HK-2 (cell line): ENCODE measurements at regions not wholly inside any gene's neighbourhood (a gene's known extent, or its start where the extent isn't known, plus 50 kb on each side); places are given as distances from the start of the nearest gene placed in this dataset.
A peak's percentile ranks its signal among the peaks of the same experiment; 100 is the strongest.

Experiments used
- DNase-seq: peaks from one replicate; pipeline ENCODE4 v3.0.0-alpha.2; 2018; ENCODE audit not compliant: unreplicated experiment

DNA sequence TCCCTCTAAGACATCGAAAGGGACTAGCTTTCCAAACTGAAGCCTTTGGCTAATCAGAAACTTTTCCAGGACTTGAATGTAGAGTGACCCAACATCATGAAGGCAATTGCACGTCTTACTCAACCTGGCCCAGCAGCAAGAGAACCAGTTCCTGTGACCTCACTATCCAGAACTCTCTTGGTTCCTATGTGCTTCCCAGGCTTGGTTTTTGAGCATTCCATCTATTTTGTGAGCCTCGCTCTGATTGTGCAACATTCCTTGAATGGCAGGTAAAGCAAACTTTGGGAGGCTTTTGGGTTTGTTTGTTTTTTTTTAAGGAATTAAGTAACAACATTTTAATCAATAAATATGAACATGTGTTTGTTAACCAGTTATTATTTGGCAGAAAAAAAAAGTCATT is 183.6 kb upstream of the EGLN3 start:
- no peak for DNase-seq

DNA sequence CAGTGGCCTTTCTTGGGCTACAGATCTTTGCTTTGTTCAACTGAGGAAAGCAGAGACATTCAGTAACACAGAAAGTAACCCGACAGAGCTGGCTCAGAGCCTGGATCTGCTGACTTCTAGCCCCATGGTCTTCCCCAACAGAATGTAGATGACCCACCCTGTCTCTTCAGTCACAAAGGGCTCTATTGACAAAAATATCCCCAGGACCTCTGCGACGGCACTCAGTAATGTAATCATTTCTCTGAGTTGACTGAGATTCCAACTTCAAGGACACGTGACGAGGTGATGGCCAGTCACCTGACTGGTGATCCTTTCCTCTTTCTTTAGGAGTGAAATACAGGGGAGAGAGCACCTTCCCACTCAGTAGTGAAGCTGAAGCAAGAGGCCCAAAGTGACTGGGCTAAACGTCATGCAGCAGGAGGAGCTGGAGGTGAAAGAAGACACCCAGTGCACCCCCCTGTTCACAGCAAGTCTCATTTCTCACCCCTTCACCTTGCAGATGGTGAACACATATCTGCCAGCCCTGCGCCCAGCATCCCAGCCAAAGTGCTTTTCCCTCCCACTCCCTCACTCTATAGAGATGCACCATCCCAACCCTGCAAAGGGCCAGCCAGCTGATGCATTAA is 179.2 kb upstream of the EGLN3 start:
- DNase-seq, result no peak

DNA sequence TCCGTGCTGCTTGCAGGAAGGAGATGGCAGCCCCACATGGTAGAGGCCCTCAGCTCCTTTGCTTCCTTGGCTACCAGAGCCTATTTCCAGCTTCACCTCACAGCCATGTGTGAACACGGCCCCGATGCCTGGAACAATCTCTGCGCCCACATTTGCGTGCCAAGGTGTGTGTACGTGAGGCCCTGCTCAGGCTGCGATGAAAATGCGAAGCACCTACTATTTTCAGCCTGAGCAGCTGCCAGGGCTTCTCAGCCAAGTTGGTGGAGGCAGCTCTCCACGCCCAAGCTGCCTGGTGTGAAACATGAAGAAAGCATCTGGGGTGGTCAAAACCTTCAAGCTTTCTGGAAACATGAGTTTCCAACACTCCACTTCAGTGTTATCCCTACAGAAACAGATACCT is 177.8 kb upstream of the EGLN3 start:
- no peak for DNase-seq

DNA sequence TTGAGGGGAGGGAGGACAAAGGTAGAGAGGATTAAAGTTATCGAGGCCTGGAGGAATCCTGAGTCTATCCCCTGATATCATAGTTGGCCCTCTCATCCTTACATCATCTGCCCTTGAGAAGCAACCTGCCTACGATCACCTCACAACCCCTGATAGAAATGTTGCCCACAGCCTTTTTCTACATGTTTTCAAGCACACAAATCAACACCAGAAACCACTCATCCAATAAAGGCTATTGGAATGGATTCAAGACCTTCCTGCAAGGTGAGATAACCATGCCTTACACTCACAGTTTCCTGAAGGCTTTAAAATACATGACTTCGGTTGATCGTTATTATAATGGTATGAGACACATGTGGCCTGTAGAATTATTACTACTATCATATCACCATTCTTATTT is 175.7 kb upstream of the EGLN3 start:
- no peak for DNase-seq

DNA sequence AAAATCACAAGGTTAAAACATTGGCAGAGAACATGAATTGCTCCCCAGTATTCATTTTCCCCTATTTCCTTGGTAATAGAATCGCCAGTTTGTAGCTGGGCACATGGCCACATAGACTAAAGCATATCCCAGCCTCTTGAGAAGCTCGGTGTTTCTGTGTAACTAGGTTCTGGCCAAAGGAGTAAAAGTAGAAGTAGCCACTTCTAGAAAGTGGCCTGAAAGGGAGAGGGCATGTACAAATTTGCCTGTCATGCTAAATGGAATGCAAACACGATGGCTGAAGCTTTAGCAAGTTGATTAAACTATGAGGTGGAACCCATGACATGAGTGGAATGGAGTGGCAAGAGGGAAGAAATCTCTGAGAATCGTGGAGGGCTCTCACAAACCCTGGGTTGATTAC is 173.7 kb upstream of the EGLN3 start:
- no peak for DNase-seq

DNA sequence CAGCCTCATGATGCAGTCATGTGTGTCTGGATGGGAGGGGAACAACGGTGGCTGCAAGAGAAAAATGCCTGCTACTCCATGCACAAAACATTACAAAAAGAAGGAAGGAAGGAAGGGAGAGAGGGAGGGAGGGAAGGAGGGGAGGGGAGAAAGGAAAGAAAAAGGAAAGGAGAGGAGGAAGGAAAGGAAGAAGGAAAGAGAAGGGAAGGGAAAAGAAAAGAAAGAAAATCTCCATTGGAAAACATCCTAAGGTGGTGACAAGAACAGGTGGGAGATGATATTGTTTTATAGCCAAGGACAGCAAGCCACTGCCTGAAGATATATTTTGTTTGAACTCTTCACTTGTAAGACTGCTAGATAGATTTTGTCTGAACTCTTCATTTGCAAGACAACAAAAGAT is 171.8 kb upstream of the EGLN3 start:
- DNase-seq, result no peak

DNA sequence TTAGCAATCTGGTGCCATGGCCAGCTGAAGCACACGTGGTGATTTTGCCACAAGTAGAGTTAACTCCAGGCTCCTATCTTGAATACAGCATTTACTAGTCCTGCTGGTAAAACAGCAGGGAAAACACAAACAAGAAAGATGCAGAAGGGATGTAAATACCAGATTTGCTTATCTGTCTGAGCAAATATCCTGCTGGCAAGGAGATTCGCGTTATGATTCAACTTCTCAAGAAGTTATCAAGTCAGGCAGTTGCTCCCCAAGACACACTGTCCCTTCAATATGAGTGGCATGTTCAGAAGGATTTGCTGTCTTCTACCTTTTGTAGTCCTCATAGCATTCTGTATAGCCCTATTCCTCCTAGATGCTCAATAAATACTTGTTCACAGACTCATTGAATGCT is 171.2 kb upstream of the EGLN3 start:
- DNase-seq, result no peak

DNA sequence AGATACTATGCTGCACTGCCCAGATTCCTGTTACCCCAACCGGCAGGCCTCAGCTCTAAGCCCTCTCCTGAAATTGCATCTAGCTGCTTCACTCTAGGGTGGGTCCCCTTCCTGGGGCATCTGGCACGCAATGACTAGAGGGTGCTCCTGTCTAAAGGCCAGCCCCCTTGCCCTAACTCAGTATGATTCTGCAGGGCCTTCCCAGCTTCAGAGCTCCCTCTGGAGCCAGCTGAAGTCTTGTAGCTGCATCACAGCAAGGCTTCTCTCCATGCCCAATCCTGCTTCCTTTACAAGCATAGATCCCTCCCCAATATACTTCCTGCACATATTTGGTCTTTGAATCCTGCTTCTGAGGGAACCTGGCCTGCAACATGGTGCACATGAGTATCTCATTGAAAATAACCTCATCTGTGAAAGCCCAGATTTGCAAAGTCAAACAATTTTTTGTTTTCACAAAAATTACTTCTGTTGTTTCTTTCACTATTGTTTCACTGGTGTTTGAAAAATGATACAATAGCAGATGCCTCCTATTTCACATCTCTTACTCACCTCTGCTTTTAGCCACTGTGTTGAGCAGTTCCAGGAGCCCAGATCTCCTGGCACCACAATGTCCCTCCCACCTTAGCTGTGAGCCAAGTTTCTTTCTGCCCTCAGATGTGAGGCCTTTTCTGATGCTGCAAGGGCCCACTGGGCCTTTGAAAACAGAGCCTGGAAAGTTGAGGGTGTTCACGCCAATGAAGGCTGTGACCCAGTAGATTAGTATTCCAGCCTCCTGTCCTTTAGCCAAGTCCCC is 169.5 kb upstream of the EGLN3 start:
- no peak for DNase-seq

DNA sequence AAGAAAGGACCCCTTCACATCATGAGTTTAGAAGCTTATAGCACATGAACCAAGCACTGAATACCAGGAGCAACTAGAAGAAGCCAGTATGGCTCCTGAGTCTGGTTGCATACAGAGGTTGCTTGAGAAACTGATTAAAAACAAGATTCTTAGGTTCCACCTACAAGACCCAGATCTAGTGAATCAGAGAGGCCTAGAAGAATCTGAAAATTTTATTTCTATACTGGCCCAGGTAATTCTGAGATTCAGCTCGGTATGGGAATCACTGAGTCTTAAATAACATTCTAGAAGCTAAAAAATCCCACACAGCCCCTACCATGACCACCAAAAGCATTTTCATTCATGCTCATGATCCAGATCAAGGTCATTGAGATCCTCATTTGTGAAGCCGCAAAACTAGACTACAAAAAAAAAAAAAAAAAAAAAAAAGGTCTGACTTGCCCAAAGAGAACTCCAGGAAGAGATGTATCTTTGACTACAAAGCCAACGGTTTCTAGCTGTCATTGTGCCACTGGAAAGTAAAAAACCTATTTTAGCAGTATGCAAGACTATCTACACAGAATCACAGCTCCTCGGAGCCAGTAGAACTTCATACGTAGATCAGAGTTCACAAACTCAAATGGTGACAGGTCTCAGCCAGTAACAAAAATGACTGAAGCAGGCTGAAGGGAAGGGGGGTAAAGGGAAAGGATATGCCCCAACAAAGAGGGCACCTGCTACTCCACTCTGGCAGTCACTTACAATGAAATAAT is 168.4 kb upstream of the EGLN3 start:
- DNase-seq, result no peak

DNA sequence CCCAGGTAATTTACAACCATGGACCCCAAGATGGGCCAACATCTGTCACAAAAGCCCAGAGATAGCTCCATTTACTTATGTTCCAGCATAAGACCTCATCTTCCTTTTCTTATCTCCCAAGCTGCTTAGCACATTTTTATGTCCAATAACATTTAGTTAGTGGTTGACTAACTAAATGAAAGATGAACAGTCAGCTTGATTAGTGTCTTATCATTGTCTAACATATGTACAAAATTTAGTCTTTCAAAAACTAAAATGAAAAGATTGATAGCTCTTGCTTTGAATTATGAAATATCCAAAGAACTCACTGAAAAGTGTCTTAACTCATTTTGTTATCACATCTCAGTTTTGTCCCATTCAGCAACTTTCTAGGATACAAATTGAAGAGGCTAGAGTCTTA is 163.1 kb upstream of the EGLN3 start:
- no peak for DNase-seq

DNA sequence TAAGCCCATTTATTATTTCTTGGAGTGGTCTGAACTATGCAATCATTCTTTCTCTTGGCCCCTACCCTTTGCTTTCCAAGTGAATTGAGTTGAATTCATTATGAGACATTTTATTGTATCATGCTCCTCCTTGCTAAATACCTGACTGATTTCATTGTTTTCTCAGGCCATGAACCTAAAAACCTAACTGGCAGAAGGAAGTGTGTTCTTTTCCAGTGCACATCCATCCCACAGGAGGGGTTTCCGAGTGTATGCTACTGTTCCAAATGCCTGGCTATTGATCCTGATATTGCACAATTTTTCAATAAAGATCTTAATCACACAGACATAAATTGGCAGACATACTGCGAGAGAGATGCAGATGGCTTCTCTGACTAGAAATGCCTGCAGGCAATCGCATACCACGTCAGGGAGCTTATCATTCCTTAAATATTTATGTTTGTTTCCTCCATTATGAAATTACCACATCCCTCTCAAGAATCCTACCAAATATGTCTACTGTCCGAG is 162.2 kb upstream of the EGLN3 start:
- no peak for DNase-seq

DNA sequence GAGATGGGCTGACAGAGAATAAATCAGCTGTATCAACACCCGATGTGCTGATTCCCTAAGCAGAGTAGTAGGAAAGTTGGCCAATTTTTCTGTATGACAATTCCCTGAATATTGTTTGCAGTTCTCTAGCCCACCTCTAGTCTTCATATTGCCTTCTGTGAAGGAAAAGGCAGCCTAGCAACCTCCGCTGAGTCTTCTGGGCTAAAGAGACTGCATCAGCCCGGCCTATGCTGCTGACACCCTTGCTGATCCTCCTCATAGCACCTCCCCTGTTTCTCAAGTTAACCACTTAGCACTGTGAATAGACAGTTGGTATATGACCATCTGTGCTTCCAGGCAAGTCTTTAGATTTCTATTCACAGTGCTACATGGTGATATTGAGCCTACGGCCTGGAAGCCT is 161.1 kb upstream of the EGLN3 start:
- DNase-seq, result no peak

DNA sequence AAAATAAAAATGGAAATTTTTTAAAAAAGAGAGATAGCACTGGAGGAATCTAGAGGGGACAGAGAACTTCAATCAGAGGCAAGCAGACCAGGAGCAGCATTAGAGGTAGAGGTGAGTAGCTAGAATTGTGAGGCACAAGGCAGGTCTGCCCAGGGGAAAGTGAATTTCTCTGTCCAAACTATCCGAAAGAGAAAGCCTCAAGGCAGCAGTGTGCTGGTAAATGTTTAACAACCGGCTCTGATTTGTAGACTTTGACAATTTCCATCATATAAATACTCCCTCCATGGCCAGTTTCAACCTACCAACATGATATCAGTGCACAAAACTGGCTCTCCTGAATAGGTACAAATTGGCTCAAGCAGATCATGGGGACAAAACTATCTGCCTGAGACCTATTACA is 160.6 kb upstream of the EGLN3 start:
- DNase-seq, result no peak

DNA sequence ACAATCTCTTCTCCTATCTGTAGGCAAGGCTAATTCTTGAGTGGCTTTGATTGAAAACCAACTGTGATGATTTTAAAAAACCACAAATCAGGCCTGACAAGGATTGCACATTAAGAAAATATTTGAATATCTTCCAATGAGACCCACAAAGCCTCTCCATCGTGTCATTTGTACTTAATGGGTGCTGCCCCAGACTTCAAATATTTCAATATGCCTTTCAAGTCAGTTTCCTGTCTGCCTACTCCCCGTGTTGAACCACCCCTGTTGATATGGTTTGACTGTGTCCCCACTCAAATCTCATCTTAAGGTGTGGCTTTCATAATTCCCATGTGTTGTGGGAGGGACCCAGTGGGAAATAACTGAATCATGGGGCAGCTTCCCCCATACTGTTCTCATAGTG is 159.7 kb upstream of the EGLN3 start:
- no peak for DNase-seq

DNA sequence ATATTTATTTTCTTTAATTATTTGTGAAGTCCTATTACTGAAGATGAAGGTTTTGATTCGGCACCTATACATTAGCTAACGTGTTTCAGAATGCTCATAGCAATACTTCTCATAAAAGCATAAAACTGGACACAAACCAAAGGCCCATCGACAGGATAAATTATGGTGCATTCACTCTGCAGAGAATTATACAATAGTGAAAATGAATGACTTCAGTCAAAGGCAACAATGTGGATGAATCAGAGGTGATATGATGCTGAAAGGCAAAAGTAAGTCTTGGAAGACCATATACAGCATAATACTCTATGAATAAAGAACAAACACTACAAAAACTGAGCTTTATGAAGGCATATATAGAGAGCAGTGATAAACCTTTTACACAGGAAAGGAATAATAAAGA is 156.6 kb upstream of the EGLN3 start:
- no peak for DNase-seq

DNA sequence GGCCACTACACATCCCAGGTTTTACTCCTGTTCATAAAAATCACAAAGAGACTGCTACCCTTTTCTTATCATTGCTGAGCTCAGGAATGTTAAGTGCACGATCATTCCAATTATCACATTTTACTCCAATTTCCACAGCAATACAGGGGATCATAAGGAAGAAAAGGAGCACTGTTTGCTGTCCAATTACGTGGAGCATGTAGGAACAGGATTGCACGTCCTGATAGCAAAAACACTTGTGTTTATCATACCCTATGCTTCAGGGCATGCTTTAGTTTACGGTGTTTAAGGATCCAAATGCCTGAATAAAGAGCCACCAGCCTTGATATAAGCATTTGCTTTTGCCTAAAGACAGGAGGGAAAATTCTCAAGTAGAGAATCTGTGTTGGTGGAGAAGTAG is 155.4 kb upstream of the EGLN3 start:
- no peak for DNase-seq

DNA sequence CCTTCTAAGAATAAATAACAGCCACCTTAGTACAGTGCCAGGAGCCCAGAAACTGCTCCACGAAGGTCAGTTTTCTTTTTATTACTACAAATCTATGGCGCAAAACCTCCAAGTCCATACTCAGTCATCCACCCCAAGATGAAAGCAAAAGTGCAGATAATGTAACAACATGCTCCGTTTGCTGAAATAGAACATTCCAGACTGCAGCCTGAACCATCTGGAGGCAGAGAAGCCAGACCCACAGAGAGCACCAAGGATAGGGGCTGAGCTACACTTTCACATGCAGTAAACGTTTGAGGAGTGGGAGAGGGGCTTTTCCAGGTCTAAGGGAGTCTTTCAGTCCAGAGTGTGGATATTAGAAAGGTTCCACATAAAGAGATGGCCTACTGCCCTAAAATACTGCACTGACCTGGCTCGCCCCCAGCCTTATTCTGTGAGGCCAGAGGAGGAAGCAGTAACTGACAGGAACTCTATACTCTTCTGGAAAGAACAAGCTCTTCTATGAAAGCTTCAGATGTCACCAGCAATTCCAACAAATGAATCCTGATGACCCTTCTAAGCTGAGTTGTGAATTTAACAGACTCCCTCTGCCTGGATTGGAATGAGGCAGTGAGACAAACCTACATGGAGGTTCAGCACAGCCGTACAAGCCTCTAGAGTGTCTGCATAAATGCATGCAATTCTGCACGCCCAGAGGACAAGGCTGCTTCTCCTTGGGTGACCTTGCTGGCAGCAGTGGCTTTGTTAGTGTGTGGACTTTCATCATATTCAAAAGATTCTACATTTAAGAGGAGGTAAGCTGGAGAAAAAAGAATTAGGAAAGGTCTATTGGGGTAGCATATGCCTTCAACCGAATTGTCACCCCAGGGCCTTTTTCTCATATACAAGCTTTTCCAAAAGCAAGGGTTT is 153.9 kb upstream of the EGLN3 start:
- DNase-seq, result no peak

DNA sequence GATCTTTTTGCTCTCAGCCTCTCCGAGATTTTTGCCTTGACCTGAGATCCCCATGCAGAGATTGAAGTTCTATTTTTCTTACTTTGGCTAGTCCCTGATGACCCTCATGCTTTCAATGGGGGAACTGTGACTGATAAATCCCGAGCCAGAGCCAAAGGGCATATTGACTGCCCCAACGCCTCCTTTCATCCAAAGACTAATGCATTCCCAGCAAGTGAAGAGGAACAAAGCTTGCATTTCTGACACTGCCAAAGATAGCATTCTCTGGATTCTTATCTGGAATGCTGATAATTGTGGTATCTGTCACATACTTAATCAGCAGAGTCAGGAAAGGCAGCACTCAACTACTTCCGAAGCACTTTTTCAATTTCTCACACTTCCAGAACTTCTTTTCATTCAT is 152.3 kb upstream of the EGLN3 start:
- DNase-seq, result no peak

DNA sequence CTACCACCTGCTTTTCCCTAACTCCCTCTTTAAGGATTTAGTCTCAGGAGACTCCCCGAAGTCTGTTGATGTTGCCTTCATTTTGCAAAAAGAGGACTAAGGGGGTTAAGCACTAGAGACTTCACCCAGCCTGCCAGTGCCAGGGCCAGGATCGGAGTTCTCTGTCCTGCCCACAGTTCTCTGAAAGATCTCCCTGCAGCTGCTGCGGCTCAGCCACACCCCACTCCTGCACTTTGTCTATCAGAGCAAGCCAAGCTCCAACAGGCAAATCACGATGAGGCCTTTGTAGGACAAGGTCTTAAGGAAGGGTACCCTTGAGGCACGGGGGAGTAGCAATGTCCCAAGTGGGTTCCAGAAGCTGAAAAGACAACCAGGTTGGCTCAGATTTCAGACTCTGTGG is 148.8 kb upstream of the EGLN3 start:
- no peak for DNase-seq

DNA sequence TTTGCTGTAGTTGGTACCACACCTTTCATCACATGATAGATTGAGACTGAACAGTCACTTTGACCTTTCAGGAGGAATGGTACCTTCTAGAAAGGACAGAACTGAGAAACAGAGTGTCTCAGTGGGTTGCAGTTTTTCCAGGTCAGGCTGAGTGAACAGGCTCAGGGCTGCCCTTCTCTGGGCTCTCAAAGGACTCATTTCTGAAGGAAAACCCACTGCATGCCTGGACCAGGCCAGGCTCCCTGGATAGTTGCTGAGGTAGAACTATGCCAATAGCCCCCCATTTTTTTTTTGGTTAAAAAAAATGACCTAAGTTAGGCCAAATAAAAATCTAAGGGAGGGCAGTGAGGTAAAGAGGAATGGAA is 148.1 kb upstream of the EGLN3 start:
- no peak for DNase-seq

DNA sequence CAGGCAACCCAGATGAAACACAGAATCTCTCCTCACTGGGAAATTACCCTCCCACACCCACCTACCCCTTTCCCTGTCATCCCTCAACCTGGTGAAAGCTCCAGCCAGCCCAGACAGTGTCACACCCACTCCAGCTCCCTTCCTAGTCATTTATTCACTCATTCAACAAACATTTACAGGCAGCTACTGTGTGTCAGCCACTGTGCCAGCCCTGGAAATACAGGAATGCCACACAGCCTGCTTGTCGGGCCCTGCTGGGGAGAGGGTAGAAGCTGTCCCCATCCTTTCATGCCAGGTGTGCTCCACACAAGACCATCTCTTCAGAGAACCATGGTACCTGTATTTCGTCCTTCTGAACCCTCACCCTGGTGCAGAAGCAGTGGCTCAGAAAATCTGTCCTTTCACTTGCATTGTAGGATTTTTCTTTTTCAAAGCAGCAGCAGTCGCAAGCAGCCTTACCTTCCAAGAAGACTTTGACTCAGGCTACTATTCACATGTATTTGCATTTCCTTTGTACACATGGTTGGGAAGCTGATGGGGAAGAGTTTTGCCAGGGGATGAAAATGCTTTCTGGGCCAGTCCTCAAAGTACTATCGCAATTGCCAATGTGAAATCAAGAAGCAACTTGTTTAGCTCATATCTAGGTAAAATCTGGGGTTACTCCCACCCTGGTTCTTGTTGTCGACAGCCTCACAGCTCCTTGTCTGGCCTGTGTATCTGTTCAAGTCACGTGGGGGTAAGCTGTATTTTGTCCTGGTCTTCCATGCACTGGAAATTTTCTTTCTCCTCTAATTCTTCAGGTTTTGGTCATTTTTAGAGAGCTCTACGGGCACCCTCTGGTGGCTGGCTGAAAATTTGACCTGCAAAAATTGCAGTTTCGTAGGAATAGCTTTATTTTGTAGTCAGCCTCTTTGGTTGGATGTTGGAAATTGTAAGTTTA is 147.4 kb upstream of the EGLN3 start:
- DNase-seq, result peak; percentile 48
